ENCODE measurements at regions not wholly inside any gene's neighbourhood (a gene's known extent, or its start where the extent isn't known, plus 50 kb on each side); places are given as distances from the start of the nearest gene placed in this dataset.

- TF ChIP-seq CTCF (IDR thresholded peaks at IDR 0.05) (no peak), POLR2A (IDR thresholded peaks at IDR 0.05) (no peak)
These were observed 2504.6 kb downstream of the PCDH9 start for GRCh38 chr13:64725492-64725891.
